PC-3 (cell line): ENCODE measurements at regions not wholly inside any gene's neighbourhood (a gene's known extent, or its start where the extent isn't known, plus 50 kb on each side); places are given as distances from the start of the nearest gene placed in this dataset.
"Not testable (repeated sequence)": the region's sequence is repeated elsewhere in the genome, so short reads cannot be mapped to it uniquely, and the experiment has no call there.

Experiments used
- ATAC-seq: fragments of 200-7000 bp; cut with Tn5 transposase; 2 replicates; pipeline ENCODE4 v1.9.1; 2020; ENCODE audit warnings: mild to moderate bottlenecking, moderate library complexity
- BruUV-seq: library from RNA; stranded (reverse); fragments of 400-500 nt; replicated peaks from 2 replicates; lab custom pipeline; 2021; lab: Mats Ljungman, UMichigan
- CTCF ChIA-PET: fragments of 300-600 bp; sonication (Branson Sonifier 250); formaldehyde crosslinking; loops from one replicate; lab custom pipeline; 2022; ENCODE audit warnings: antibody characterized with exemption; lab: Charles Lee
- POLR2A ChIA-PET: fragments of 300-600 bp; sonication (Branson Sonifier 250); formaldehyde crosslinking; loops from one replicate; lab custom pipeline; 2022; ENCODE audit warnings: antibody characterized with exemption; ENCODE audit not compliant: unreplicated experiment; lab: Charles Lee
- DNase-seq: peaks from one replicate; pipeline ENCODE4 v3.0.0-alpha.2; 2015
- H2AFZ ChIP-seq: fragments of 300-600 bp; sonication (generic); 2 replicates; pipeline ENCODE4 v1.6.0; 2016; ENCODE audit warnings: antibody characterized with exemption, low read length
- H3F3A ChIP-seq: fragments of 300-600 bp; sonication (generic); one replicate; pipeline ENCODE4 v1.6.0; 2017; ENCODE audit warnings: antibody characterized with exemption, low read length, control low read depth, mild to moderate bottlenecking; ENCODE audit not compliant: unreplicated experiment
- H3K27ac ChIP-seq: fragments of 300-600 bp; sonication (generic); 2 replicates; pipeline ENCODE4 v1.5.1; 2016; ENCODE audit warnings: mild to moderate bottlenecking, low read length
- H3K27me3 ChIP-seq: fragments of 300-600 bp; sonication (generic); 2 replicates; pipeline ENCODE4 v1.6.1; 2016; ENCODE audit warnings: low read length, mixed read lengths
- H3K36me3 ChIP-seq: fragments of 300-600 bp; sonication (generic); 2 replicates; pipeline ENCODE4 v1.6.1; 2016; ENCODE audit warnings: low read depth, mixed run types, low read length, mixed read lengths
- H3K4me1 ChIP-seq: fragments of 300-600 bp; sonication (generic); 2 replicates; pipeline ENCODE4 v1.5.1; 2016; ENCODE audit warnings: low read length; ENCODE audit not compliant: insufficient read depth
- H3K4me2 ChIP-seq: fragments of 300-600 bp; sonication (generic); 2 replicates; pipeline ENCODE4 v1.6.0; 2016; ENCODE audit warnings: low read length
- H3K4me3 ChIP-seq: fragments of 300-600 bp; sonication (generic); 2 replicates; pipeline ENCODE4 v1.5.1; 2016; ENCODE audit warnings: mild to moderate bottlenecking, low read length, mixed read lengths
- H3K79me2 ChIP-seq: fragments of 300-600 bp; sonication (generic); 2 replicates; pipeline ENCODE4 v1.6.1; 2017; ENCODE audit warnings: low read length, mixed read lengths
- H3K9ac ChIP-seq: fragments of 300-600 bp; sonication (generic); 2 replicates; pipeline ENCODE4 v1.6.0; 2016; ENCODE audit warnings: mild to moderate bottlenecking, low read length
- H3K9me2 ChIP-seq: fragments of 300-600 bp; sonication (generic); replicated peaks from 2 replicates; pipeline ENCODE4 v1.6.1; 2016; ENCODE audit warnings: mixed run types, low read length, mixed read lengths
- H3K9me3 ChIP-seq: fragments of 300-600 bp; sonication (generic); 2 replicates; pipeline ENCODE4 v1.6.1; 2016; ENCODE audit warnings: low read length, mixed read lengths
- H4K20me1 ChIP-seq: fragments of 300-600 bp; sonication (generic); 2 replicates; pipeline ENCODE4 v1.6.1; 2016; ENCODE audit warnings: low read length, mixed read lengths
- EZH2 ChIP-seq: fragments of 300-600 bp; sonication (generic); IDR thresholded peaks from one replicate; pipeline ENCODE4 v1.6.1; 2017; ENCODE audit warnings: antibody characterized with exemption, mild to moderate bottlenecking, low read length; ENCODE audit not compliant: unreplicated experiment
- EZH2phosphoT487 ChIP-seq: fragments of 300-600 bp; sonication (generic); IDR thresholded peaks from 2 replicates; pipeline ENCODE4 v1.6.1; 2018; ENCODE audit warnings: mild to moderate bottlenecking, antibody characterized with exemption, low read length, borderline replicate concordance
- intact Hi-C: fragments of 100-400 bp; cut with micrococcal nuclease; formaldehyde crosslinking; loops from 2 replicates; pipeline ENCODE4 v1.9.0; 2023
- TF ChIP-seq, protein P1 (sequence below): fragments of 300-600 bp; sonication (generic); conservative IDR thresholded peaks from 2 replicates; pipeline ENCODE4 v1.5.1; 2017; ENCODE audit warnings: antibody characterized with exemption, low read depth, mild to moderate bottlenecking, low read length

DNA sequence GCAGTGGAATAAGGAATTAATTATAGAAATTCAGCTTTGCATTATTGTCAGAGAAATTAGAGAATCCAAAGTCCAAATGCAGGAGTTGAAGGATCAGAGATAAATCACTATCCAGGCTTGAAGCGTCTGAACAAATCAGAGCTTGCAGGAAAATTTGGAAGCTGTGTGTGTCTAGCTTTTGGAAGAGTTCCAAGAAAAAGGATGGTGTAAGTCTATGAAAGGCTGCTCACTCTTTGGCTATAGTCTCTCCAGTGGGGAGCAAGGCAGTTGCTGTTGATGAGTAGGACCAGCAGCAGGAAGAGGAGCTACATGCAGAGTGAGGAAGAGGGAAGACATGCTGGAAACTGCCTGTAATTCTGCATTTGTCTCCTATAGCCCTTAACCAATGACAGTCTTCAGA is 464.3 kb upstream of the GRM7 start:
- Histone ChIP-seq H3K9me3 (no peaks in the 10 kb centered on the region), H3K4me1 (no peaks in the 10 kb centered on the region), H2AFZ (no peak overlapping the region), H3K36me3 (no peaks in the 10 kb centered on the region), H3K4me3 (no peak overlapping the region), H3K9ac (no peak overlapping the region), H3K4me2 (no peak overlapping the region), H4K20me1 (no peaks in the 10 kb centered on the region), H3K9me2 (no peaks in the 10 kb centered on the region), H3K27ac (no peak overlapping the region), H3F3A (no peaks in the 10 kb centered on the region), H3K79me2 (no peaks in the 10 kb centered on the region), H3K27me3 (no peaks in the 10 kb centered on the region)
- ChIA-PET CTCF (no interaction called here), POLR2A (no interaction called here)
- ATAC-seq (no peak), DNase-seq (no peak)
- intact Hi-C loops: no loop called here
- TF ChIP-seq, protein P1, sequence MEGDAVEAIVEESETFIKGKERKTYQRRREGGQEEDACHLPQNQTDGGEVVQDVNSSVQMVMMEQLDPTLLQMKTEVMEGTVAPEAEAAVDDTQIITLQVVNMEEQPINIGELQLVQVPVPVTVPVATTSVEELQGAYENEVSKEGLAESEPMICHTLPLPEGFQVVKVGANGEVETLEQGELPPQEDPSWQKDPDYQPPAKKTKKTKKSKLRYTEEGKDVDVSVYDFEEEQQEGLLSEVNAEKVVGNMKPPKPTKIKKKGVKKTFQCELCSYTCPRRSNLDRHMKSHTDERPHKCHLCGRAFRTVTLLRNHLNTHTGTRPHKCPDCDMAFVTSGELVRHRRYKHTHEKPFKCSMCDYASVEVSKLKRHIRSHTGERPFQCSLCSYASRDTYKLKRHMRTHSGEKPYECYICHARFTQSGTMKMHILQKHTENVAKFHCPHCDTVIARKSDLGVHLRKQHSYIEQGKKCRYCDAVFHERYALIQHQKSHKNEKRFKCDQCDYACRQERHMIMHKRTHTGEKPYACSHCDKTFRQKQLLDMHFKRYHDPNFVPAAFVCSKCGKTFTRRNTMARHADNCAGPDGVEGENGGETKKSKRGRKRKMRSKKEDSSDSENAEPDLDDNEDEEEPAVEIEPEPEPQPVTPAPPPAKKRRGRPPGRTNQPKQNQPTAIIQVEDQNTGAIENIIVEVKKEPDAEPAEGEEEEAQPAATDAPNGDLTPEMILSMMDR: no peak
- no peak for TF ChIP-seq EZH2phosphoT487
- TF ChIP-seq EZH2: no peak
- no TSS peak for BruUV-seq

DNA sequence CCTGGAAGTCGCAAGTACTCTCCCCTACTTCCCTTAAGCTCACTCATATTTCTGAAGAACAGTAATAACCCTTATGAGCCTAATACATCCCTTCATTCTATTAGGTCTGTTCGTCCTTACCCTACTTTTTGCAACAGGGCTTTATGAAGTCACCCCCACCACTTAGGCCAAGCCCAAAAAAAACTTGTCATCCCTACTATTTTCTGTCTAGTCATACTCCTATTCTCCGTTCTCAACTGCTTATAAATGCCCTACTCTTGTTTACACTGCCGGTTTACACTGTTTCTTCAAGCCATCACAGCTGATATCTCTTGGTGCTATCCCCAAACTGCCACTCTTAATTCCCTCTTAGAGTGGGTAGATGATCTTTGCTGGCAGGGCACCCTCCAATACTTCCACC is 458.2 kb upstream of the GRM7 start:
- 0 out of 2 replicates have a peak, but pooled peaks cover 11% of the 10 kb centered on the region for H3K9me3 ChIP-seq
- intact Hi-C loops, H3K9ac ChIP-seq, H3K27me3 ChIP-seq, H2AFZ ChIP-seq, CTCF ChIA-PET, H3K4me2 ChIP-seq, H3K4me3 ChIP-seq, DNase-seq, BruUV-seq, H4K20me1 ChIP-seq, H3K79me2 ChIP-seq, POLR2A ChIA-PET, H3K36me3 ChIP-seq, H3K4me1 ChIP-seq, H3K27ac ChIP-seq, H3K9me2 ChIP-seq, ATAC-seq, H3F3A ChIP-seq: not testable (repeated sequence)

DNA sequence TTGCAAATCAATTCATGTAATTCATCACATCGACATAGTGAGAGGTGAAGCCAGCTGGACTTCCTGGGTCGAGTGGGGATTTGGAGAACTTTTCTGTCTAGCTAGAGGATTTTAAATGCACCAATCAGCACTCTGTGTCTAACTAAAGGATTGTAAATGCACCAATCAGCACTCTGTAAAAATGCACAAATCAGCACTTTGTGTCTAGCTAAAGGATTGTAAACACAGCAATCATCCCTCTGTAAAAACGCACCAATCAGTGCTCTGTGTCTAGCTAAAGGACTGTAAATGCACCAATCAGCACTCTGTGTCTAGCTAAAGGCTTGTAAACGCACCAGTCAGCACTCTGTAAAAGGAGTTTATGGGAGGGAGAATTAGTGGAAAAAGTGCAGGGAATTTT is 454.0 kb upstream of the GRM7 start:
- POLR2A ChIA-PET: not testable (repeated sequence)

DNA sequence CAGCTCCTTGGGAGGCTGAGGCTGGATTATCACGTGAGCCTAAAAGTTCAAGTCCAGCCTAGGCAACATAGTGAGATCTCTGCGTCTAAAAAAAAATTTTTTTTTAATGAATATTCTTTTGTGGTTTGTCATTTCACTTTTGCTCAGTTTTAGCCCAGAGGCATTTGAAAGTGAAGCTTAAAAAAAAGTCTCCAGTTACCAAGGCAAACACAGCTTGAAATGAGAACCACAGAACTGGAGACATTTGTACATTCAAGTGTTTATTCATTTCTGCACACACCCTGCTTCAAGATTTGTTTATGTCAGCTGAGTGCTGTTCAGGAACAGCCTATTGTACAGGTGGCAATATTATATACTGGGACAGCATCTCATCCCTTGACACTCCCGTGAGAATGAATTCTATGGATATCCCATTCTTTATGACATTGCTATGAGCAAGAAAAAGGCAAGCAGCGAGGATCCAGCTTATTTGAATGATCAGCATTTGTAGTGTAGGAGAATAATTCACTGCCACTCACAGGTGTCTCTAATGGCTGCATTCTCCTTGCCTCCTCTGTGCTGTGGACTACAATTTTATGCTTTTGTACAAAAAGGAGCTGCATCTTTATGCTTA is 444.8 kb upstream of the GRM7 start:
- Histone ChIP-seq H3K4me2 (no peak overlapping the region), H2AFZ (no peak overlapping the region), H3K4me3 (no peak overlapping the region), H3K9me2 (no peaks in the 10 kb centered on the region), H3K4me1 (no peaks in the 10 kb centered on the region), H3K79me2 (no peaks in the 10 kb centered on the region), H3K9me3 (0 out of 2 replicates have a peak, but pooled peaks cover 4% of the 10 kb centered on the region), H3K27ac (no peak overlapping the region), H3K27me3 (no peaks in the 10 kb centered on the region), H4K20me1 (no peaks in the 10 kb centered on the region), H3F3A (no peaks in the 10 kb centered on the region), H3K9ac (no peak overlapping the region), H3K36me3 (no peaks in the 10 kb centered on the region)
- POLR2A ChIA-PET: interaction anchor here (0.6 kb wide), 1 partner anchor 851 kb away, joined by 4 read pairs; no protein-coding TSS in a partner anchor
- CTCF ChIA-PET: no interaction called here
- intact Hi-C loops: no loop called here
- TF ChIP-seq EZH2phosphoT487 (no peak), EZH2 (no peak)
- TF ChIP-seq, protein P1: no peak
- no peak for ATAC-seq
- BruUV-seq: no TSS peak
- DNase-seq: no peak

More for the DNA sequence above, 454.0 kb upstream of the GRM7 start:
- CTCF ChIA-PET, H3K4me1 ChIP-seq, H3K4me3 ChIP-seq, H3F3A ChIP-seq, H3K9me2 ChIP-seq, DNase-seq, intact Hi-C loops, H3K36me3 ChIP-seq, H3K27me3 ChIP-seq, ATAC-seq, H3K4me2 ChIP-seq, H3K9ac ChIP-seq, BruUV-seq, H4K20me1 ChIP-seq, H3K27ac ChIP-seq, H3K79me2 ChIP-seq, H2AFZ ChIP-seq: not testable (repeated sequence)
- H3K9me3 ChIP-seq: 0 out of 2 replicates have a peak, but pooled peaks cover 11% of the 10 kb centered on the region
